Gastroesophageal sphincter (tissue), 3 donors: ENCODE measurements at regions not wholly inside any gene's neighbourhood (a gene's known extent, or its start where the extent isn't known, plus 50 kb on each side); places are given as distances from the start of the nearest gene placed in this dataset.

Source experiments
- CTCF ChIP-seq, 4 experiments: fragments of 200-600 bp in 2 of 4; fragments of 450-650 bp in 2 of 4; sonication (generic) in 1 of 4; IDR thresholded peaks; one replicate each; pipeline ENCODE4 v1.5.1; 2017 to 2019; ENCODE audit warnings: antibody characterized with exemption in 4 of 4, mild to moderate bottlenecking in 2 of 4, moderate library complexity in 2 of 4
- EP300 ChIP-seq: sonication (generic); formaldehyde crosslinking; IDR thresholded peaks from one replicate; pipeline ENCODE4 v1.6.1; 2017; ENCODE audit warnings: antibody characterized with exemption, mild to moderate bottlenecking
- POLR2A ChIP-seq, 2 donors: fragments of 450-650 bp; IDR thresholded peaks; one replicate each; pipeline ENCODE4 v1.6.1; 2017; ENCODE audit warnings: antibody characterized with exemption in 2 of 2, mild to moderate bottlenecking in 2 of 2, moderate library complexity in 1 of 2
- POLR2AphosphoS5 ChIP-seq: sonication (generic); formaldehyde crosslinking; IDR thresholded peaks from one replicate; pipeline ENCODE4 v1.6.1; 2017; ENCODE audit warnings: antibody characterized with exemption

- TF ChIP-seq CTCF (IDR thresholded peaks at IDR 0.05) (no peak), POLR2A (IDR thresholded peaks at IDR 0.05) (no peak), EP300 (no peak), POLR2AphosphoS5 (no peak)
Observed at GRCh38 chr20:23163562-23163961, 77.4 kb upstream of the CD93 start.
